ENCODE measurements at regions not wholly inside any gene's neighbourhood (a gene's known extent, or its start where the extent isn't known, plus 50 kb on each side); places are given as distances from the start of the nearest gene placed in this dataset.

DNA sequence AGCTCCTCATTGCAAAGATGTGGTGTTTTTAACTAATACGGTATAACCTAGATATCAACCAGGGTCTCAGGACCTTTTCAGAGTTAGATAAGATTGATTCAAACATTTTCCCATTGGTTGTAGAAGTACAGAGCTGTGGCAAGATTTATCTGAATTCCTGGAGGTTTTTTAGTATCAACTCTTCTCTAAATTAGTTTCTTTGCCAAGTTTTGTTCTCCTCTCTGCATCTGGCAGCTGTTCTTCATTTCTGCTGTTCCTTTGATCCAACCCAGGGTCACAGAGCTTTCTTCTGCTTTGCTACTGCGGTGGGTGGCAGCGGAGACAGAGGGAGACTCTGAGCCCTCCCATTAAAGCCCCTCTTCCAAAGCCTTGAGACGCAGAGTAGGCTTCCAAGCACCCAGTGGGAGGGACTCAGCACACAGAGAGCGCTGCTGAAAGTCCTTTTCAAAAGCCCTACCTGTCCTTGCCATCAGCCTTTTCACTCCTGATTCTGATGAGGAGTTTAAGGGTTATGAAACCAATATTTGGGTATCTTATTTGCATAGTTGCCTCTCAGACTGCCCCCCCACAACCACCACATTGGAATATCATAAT lies 146.3 kb upstream of the EEPD1 start:
- H3K9ac ChIP-seq (ENCODE audit: low read length): no peak overlapping the region
- no peaks in the 10 kb centered on the region for H3K9me3 ChIP-seq (ENCODE audit: insufficient read depth, low read length)
- no peak overlapping the region for H2AFZ ChIP-seq (ENCODE audit: low read depth, low read length)
- H3K4me1 ChIP-seq (ENCODE audit: low read length): no peaks in the 10 kb centered on the region
- TF ChIP-seq, protein P1, sequence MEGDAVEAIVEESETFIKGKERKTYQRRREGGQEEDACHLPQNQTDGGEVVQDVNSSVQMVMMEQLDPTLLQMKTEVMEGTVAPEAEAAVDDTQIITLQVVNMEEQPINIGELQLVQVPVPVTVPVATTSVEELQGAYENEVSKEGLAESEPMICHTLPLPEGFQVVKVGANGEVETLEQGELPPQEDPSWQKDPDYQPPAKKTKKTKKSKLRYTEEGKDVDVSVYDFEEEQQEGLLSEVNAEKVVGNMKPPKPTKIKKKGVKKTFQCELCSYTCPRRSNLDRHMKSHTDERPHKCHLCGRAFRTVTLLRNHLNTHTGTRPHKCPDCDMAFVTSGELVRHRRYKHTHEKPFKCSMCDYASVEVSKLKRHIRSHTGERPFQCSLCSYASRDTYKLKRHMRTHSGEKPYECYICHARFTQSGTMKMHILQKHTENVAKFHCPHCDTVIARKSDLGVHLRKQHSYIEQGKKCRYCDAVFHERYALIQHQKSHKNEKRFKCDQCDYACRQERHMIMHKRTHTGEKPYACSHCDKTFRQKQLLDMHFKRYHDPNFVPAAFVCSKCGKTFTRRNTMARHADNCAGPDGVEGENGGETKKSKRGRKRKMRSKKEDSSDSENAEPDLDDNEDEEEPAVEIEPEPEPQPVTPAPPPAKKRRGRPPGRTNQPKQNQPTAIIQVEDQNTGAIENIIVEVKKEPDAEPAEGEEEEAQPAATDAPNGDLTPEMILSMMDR (IDR thresholded peaks at IDR 0.05; ENCODE audit: low read depth, low read length): no peak
- TF ChIP-seq EZH2phosphoT487 (IDR thresholded peaks at IDR 0.05; ENCODE audit: low read depth): no peak
- no peaks in the 10 kb centered on the region for H4K20me1 ChIP-seq (ENCODE audit: insufficient read depth, low read length)
- no peak overlapping the region for H3K4me3 ChIP-seq (ENCODE audit: low read length)
- no peaks in the 10 kb centered on the region for H3K79me2 ChIP-seq (ENCODE audit: low read length)
- H3K4me2 ChIP-seq (ENCODE audit: low read length): no peak overlapping the region
- 0 out of 2 replicates have a peak, but pooled peaks cover 9% of the 10 kb centered on the region for H3K27me3 ChIP-seq (ENCODE audit: low read depth, low read length)
- H3K36me3 ChIP-seq (replicated peaks; ENCODE audit: low read depth, low read length): no peaks in the 10 kb centered on the region
- no peak overlapping the region for H3K27ac ChIP-seq (ENCODE audit: low read length)

DNA sequence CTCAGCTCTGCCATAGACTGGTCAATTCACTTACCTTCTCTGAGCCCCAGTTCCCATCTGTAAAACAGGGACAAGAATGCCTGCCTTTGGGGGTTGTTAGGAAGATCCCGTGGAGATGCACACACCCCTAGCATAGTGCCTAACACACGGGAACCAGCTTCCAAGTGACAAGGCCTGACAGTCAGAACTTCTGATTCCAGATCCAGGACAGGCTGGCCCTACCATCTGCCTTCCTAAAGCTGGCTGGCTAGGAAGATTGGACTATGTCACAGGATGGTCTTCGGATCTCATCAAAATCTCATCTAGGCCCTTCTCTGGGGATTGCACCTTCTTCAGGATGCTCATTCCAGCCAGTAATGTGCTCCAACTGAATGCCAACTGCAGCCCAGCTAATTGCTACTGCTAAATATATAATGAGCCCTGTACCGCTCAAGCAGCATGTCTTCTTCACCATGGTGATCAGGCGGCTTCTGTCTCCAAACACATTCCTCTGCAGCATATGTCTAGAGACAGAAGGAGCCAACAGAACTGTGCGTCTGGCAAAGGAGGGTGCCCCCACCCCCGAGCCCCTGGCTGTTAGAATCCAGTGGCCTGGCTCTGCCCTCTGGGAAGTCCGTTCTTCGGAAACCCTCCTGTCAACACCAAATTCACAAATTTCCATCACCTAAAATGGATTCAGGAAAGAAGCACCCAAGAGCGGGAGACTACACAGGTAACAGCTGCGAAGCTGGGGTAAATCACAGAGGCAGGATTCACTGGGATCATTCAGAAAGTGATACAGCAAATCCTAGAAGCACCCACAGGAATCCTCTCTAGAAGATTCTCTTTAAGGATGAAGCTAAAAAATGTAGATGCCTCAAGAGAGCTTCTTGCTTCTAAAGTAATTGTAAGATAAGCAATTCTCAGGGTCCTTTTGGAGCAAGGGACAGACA lies 142.1 kb upstream of the EEPD1 start:
- TF ChIP-seq EZH2phosphoT487 (IDR thresholded peaks at IDR 0.05; ENCODE audit: low read depth): no peak
- TF ChIP-seq, protein P1 (IDR thresholded peaks at IDR 0.05; ENCODE audit: low read depth, low read length): no peak
- H3K27me3 ChIP-seq (ENCODE audit: low read depth, low read length): 0 out of 2 replicates have a peak, but pooled peaks cover 9% of the 10 kb centered on the region

DNA sequence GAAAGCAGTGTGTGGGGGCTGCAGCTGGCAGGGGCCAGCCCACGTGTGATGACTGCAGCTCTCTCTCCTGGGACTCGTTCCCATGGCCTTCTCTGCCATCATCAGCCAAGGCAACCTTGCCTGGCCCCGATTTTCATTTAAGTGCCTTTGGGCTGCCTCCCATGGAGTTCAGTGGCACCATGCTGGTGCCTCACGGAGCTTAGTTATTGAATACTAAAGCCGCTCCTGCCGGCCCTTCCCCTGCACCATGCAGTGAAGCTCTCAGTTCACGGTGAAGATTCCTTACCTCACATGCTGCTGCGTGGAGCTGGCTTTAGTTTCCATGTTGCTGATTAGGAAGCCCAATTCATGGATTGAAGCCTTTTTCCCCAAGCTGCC lies 141.5 kb upstream of the EEPD1 start:
- Histone ChIP-seq H3K4me2 (ENCODE audit: low read length) (no peak overlapping the region), H3K27me3 (ENCODE audit: low read depth, low read length) (0 out of 2 replicates have a peak, but pooled peaks cover 9% of the 10 kb centered on the region), H3K27ac (ENCODE audit: low read length) (no peak overlapping the region), H2AFZ (ENCODE audit: low read depth, low read length) (no peak overlapping the region), H3K9ac (ENCODE audit: low read length) (no peak overlapping the region), H3K9me3 (ENCODE audit: insufficient read depth, low read length) (no peaks in the 10 kb centered on the region), H3K36me3 (replicated peaks; ENCODE audit: low read depth, low read length) (no peaks in the 10 kb centered on the region), H4K20me1 (ENCODE audit: insufficient read depth, low read length) (no peaks in the 10 kb centered on the region), H3K4me3 (ENCODE audit: low read length) (no peak overlapping the region), H3K4me1 (ENCODE audit: low read length) (no peaks in the 10 kb centered on the region), H3K79me2 (ENCODE audit: low read length) (no peaks in the 10 kb centered on the region)
- no peak for TF ChIP-seq EZH2phosphoT487 (IDR thresholded peaks at IDR 0.05; ENCODE audit: low read depth)
- TF ChIP-seq, protein P1 (IDR thresholded peaks at IDR 0.05; ENCODE audit: low read depth, low read length): no peak

More for the DNA sequence above, 142.1 kb upstream of the EEPD1 start:
- H4K20me1 ChIP-seq (ENCODE audit: insufficient read depth, low read length): no peaks in the 10 kb centered on the region
- no peak overlapping the region for H2AFZ ChIP-seq (ENCODE audit: low read depth, low read length)
- no peak overlapping the region for H3K27ac ChIP-seq (ENCODE audit: low read length)
- no peaks in the 10 kb centered on the region for H3K9me3 ChIP-seq (ENCODE audit: insufficient read depth, low read length)
- no peaks in the 10 kb centered on the region for H3K4me1 ChIP-seq (ENCODE audit: low read length)
- H3K4me2 ChIP-seq (ENCODE audit: low read length): no peak overlapping the region
- no peaks in the 10 kb centered on the region for H3K79me2 ChIP-seq (ENCODE audit: low read length)
- no peak overlapping the region for H3K4me3 ChIP-seq (ENCODE audit: low read length)
- no peaks in the 10 kb centered on the region for H3K36me3 ChIP-seq (replicated peaks; ENCODE audit: low read depth, low read length)
- no peak overlapping the region for H3K9ac ChIP-seq (ENCODE audit: low read length)
